Gastroesophageal sphincter (tissue), 3 donors: ENCODE measurements at regions not wholly inside any gene's neighbourhood (a gene's known extent, or its start where the extent isn't known, plus 50 kb on each side); places are given as distances from the start of the nearest gene placed in this dataset.

Source experiments
- POLR2A ChIP-seq, 2 donors: fragments of 450-650 bp; IDR thresholded peaks; one replicate each; pipeline ENCODE4 v1.6.1; 2017; ENCODE audit warnings: antibody characterized with exemption in 2 of 2, mild to moderate bottlenecking in 2 of 2, moderate library complexity in 1 of 2
- TF ChIP-seq, protein P1 (sequence below), 4 experiments: fragments of 200-600 bp in 2 of 4; fragments of 450-650 bp in 2 of 4; sonication (generic) in 1 of 4; IDR thresholded peaks; one replicate each; pipeline ENCODE4 v1.5.1; 2017 to 2019; ENCODE audit warnings: antibody characterized with exemption in 4 of 4, mild to moderate bottlenecking in 2 of 4, moderate library complexity in 2 of 4

- no peak for TF ChIP-seq POLR2A (IDR thresholded peaks at IDR 0.05)
- TF ChIP-seq, protein P1, sequence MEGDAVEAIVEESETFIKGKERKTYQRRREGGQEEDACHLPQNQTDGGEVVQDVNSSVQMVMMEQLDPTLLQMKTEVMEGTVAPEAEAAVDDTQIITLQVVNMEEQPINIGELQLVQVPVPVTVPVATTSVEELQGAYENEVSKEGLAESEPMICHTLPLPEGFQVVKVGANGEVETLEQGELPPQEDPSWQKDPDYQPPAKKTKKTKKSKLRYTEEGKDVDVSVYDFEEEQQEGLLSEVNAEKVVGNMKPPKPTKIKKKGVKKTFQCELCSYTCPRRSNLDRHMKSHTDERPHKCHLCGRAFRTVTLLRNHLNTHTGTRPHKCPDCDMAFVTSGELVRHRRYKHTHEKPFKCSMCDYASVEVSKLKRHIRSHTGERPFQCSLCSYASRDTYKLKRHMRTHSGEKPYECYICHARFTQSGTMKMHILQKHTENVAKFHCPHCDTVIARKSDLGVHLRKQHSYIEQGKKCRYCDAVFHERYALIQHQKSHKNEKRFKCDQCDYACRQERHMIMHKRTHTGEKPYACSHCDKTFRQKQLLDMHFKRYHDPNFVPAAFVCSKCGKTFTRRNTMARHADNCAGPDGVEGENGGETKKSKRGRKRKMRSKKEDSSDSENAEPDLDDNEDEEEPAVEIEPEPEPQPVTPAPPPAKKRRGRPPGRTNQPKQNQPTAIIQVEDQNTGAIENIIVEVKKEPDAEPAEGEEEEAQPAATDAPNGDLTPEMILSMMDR (IDR thresholded peaks at IDR 0.05), result no peak
Observed at GRCh38 chr15:96870580-96870979, 540.1 kb downstream of the NR2F2 start.
